Duodenal mucosa (tissue), 2 donors: ENCODE measurements at regions not wholly inside any gene's neighbourhood (a gene's known extent, or its start where the extent isn't known, plus 50 kb on each side); places are given as distances from the start of the nearest gene placed in this dataset.
"Not testable (repeated sequence)": the region's sequence is repeated elsewhere in the genome, so short reads cannot be mapped to it uniquely, and the experiment has no call there.

Source experiments
- H3K27ac ChIP-seq: one replicate; pipeline ENCODE4 v1.7.0; 2013; ENCODE audit warnings: low read depth, low read length
- H3K27me3 ChIP-seq, 2 donors: one replicate each; pipeline ENCODE4 v1.7.0; 2013; ENCODE audit warnings: low read length in 2 of 2, control low read depth in 1 of 2; ENCODE audit not compliant: insufficient read depth in 2 of 2, control insufficient read depth in 1 of 2
- H3K36me3 ChIP-seq, 2 donors: one replicate each; pipeline ENCODE4 v1.7.0; 2013; ENCODE audit warnings: low read length in 2 of 2, control low read depth in 1 of 2; ENCODE audit not compliant: insufficient read depth in 2 of 2, control insufficient read depth in 1 of 2
- H3K4me1 ChIP-seq, 2 donors: one replicate each; pipeline ENCODE4 v1.7.0; 2013; ENCODE audit warnings: low read length in 2 of 2, control low read depth in 1 of 2; ENCODE audit not compliant: insufficient read depth in 2 of 2, control insufficient read depth in 1 of 2
- H3K4me3 ChIP-seq, 2 donors: one replicate each; pipeline ENCODE4 v1.7.0; 2013; ENCODE audit warnings: low read length in 2 of 2, low read depth in 1 of 2
- H3K9ac ChIP-seq, 2 donors: one replicate each; pipeline ENCODE4 v1.7.0; 2013; ENCODE audit warnings: low read length in 2 of 2, low read depth in 1 of 2
- H3K9me3 ChIP-seq, 2 donors: one replicate each; pipeline ENCODE4 v1.7.0; 2013; ENCODE audit warnings: low read length in 2 of 2, control low read depth in 1 of 2; ENCODE audit not compliant: control insufficient read depth in 1 of 2

DNA sequence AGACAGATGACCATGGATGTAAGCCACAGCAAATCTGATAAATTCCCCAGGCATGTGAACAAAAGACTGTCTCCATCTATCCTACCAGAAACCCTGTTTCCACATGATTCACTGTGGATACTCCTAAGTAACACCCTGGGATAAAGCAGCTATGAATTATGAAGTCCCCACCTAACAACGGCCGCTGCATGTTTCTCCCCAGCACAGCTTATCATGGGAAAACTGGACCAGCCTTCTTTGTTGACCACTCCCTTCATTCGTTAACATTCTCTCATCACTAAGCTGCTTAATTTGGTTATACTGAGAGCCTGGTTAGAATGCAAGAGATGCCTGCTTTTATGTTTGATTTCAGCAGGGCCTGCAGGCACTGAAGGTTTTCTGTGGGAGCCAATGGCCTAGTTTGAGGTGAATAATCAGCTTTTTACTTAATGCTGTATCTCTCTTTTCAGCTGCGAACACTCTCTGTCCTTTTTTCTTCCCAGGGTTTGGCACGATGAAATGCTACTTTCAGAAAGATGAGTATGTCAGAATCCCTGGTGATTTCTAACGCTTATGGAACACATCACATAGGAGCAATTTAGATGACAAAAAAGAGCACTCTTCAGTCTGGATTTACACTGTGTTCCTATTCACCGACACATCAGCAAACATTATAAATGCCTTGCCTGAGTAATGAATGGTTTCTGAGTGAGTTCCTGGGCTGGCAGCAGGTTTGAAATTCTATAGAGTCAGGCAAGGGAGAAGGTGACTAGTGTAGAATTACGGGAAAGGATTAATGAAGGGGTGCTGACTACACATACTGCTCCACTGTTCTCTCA is 318.4 kb upstream of the ZNF608 start:
- no peak overlapping the region for H3K4me3 ChIP-seq
- no peak overlapping the region for H3K9ac ChIP-seq
- no peaks in the 10 kb centered on the region for H3K27me3 ChIP-seq

GRCh38 chr5:125065741-125066140 is 319.3 kb upstream of the ZNF608 start:
- Histone ChIP-seq H3K9me3 (peaks cover 0 to 8% of the 10 kb centered on the region in 2 donors), H3K27me3 (no peaks in the 10 kb centered on the region), H3K9ac (no peak overlapping the region), H3K4me3 (no peak overlapping the region), H3K4me1 (no peaks in the 10 kb centered on the region), H3K27ac (no peak overlapping the region), H3K36me3 (no peaks in the 10 kb centered on the region)

More for the DNA sequence above, 318.4 kb upstream of the ZNF608 start:
- Histone ChIP-seq H3K4me1 (no peaks in the 10 kb centered on the region), H3K9me3 (peaks cover 0 to 5% of the 10 kb centered on the region in 2 donors), H3K27ac (no peak overlapping the region), H3K36me3 (no peaks in the 10 kb centered on the region)

DNA sequence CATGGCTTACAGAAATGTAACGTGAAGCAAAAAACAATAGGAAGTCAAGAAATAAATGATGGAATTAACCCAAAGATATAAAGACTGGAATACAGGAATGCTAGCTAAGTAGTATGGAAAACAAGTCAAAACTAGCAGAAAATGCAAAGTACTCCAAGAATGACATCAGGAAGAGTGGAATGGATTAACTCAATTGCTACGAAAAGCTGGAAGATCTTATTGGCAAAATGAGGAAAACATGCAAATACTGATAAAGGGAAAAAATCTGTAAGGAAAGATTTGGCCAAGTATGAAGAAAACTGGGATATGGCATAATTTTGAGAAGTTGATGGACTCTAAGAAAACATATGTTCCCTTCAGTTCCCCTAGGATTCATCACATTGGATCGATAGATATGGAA is 324.5 kb upstream of the ZNF608 start:
- H3K4me3 ChIP-seq = no peak overlapping the region
- no peak overlapping the region for H3K27ac ChIP-seq
- H3K9me3 ChIP-seq = peaks cover 3 to 26% of the 10 kb centered on the region in 2 donors
- H3K36me3 ChIP-seq = no peaks in the 10 kb centered on the region
- H3K27me3 ChIP-seq = no peaks in the 10 kb centered on the region
- H3K9ac ChIP-seq = no peak overlapping the region
- no peaks in the 10 kb centered on the region for H3K4me1 ChIP-seq

DNA sequence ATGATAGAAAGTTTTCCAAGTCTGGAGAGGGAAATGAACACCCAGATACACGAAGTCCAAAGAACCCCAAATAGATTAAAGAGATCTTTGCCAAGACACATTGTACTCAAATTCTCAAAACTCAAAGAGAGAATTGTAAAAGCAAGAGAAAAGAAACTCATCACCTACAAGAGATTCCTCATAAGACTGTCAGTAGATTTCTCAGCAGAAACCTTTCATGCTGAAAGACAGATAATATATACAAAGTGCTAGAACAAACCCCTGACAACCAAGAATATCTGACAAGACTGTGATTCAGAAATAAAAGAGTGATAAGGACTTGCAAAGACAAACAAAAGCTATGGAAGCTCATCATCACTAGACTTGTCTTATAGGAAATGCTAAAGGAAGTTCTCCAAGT is 326.7 kb upstream of the ZNF608 start:
- no peaks in the 10 kb centered on the region for H3K4me1 ChIP-seq
- H3K4me3 ChIP-seq = no peak overlapping the region
- H3K27me3 ChIP-seq = no peaks in the 10 kb centered on the region
- H3K36me3 ChIP-seq = no peaks in the 10 kb centered on the region
- H3K9ac ChIP-seq = no peak overlapping the region
- peaks cover 3 to 26% of the 10 kb centered on the region in 2 donors for H3K9me3 ChIP-seq
- no peak overlapping the region for H3K27ac ChIP-seq

- Histone ChIP-seq H3K4me1 (no peaks in the 10 kb centered on the region), H3K27ac (no peak overlapping the region), H3K4me3 (no peak overlapping the region), H3K9ac (no peak overlapping the region), H3K36me3 (no peaks in the 10 kb centered on the region), H3K9me3 (peaks cover 3 to 19% of the 10 kb centered on the region in 2 donors), H3K27me3 (no peaks in the 10 kb centered on the region)
These were observed 329.1 kb upstream of the ZNF608 start for GRCh38 chr5:125075567-125075966.

DNA sequence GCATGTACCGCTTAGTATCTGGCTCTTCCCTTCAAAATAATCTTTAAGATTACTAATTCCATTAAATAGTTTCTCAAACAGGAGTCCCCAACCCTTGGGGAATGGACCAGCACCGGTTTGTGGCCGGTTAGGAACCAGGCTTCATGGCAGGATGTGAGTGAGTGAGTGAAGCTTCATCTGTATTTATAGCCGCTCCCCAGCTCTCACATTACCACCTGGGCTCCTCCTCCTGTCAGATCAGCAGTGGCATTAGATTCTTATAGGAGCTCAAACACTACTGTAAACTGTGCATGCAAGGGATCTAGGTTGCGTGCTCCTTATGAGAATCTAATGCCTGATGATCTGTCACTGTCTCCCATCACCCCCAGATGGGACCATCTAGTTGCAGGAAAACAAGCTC is 332.6 kb upstream of the ZNF608 start:
- H3K9ac ChIP-seq, H3K9me3 ChIP-seq, H3K4me1 ChIP-seq: not testable (repeated sequence)

DNA sequence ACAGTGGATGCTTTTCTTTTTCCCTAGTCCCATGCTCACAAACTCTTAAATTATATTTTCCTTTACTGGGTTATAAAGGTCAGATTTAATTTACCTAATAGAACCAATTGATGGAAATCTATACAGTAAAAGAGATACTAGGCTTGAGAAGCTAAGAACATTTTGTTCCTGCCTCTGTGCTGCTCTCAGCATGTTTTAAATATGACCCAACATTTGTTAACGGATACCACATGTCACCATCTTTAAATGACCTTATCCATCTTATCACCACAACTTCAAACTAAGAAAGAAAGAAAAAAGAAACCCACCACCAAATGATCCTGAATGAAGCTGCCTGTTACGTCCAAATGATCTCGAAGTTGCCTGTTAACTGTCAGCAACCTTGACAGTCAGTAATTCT is 334.7 kb upstream of the ZNF608 start:
- Histone ChIP-seq H3K36me3 (no peaks in the 10 kb centered on the region), H3K27me3 (no peaks in the 10 kb centered on the region), H3K4me3 (no peak overlapping the region), H3K9me3 (no peaks in the 10 kb centered on the region), H3K9ac (no peak overlapping the region), H3K4me1 (no peaks in the 10 kb centered on the region), H3K27ac (no peak overlapping the region)

More for the DNA sequence above, 332.6 kb upstream of the ZNF608 start:
- not testable (repeated sequence) for H3K27me3 ChIP-seq, H3K27ac ChIP-seq, H3K36me3 ChIP-seq, H3K4me3 ChIP-seq

DNA sequence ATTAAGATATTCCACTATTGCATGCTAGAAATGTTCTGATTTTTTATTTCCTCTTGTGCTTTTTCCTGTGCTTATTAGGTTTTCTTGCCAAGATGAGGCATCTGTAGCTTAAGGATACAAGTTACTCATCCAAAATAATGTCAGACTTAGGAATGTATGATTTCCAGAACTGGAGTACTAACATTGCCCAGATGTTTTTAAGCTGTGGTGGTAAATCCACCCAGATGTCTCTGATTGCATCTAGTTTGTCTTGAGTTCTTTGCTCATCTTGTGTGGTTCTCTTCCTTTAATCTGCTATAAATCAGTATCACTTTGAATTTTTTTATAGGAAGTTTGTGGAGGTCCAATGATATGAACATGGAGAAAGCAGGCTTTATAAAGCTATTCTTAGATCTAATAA is 337.5 kb upstream of the ZNF608 start:
- H3K9me3 ChIP-seq = no peaks in the 10 kb centered on the region
- H3K36me3 ChIP-seq = no peaks in the 10 kb centered on the region
- H3K27me3 ChIP-seq = no peaks in the 10 kb centered on the region
- no peaks in the 10 kb centered on the region for H3K4me1 ChIP-seq
- H3K27ac ChIP-seq = no peak overlapping the region
- no peak overlapping the region for H3K9ac ChIP-seq
- H3K4me3 ChIP-seq = no peak overlapping the region

GRCh38 chr5:125085797-125086505 is 339.5 kb upstream of the ZNF608 start:
- Histone ChIP-seq H3K27ac (no peak overlapping the region), H3K4me1 (no peaks in the 10 kb centered on the region), H3K36me3 (no peaks in the 10 kb centered on the region), H3K9me3 (no peaks in the 10 kb centered on the region), H3K27me3 (no peaks in the 10 kb centered on the region), H3K4me3 (no peak overlapping the region), H3K9ac (no peak overlapping the region)

GRCh38 chr5:125088522-125089105 is 342.2 kb upstream of the ZNF608 start:
- Histone ChIP-seq H3K27me3 (no peaks in the 10 kb centered on the region), H3K4me3 (no peak overlapping the region), H3K4me1 (no peaks in the 10 kb centered on the region), H3K36me3 (no peaks in the 10 kb centered on the region), H3K27ac (no peak overlapping the region), H3K9ac (no peak overlapping the region), H3K9me3 (no peaks in the 10 kb centered on the region)
